Esophagus squamous epithelium (tissue), 5 donors: ENCODE measurements at regions not wholly inside any gene's neighbourhood (a gene's known extent, or its start where the extent isn't known, plus 50 kb on each side); places are given as distances from the start of the nearest gene placed in this dataset.
A peak's percentile ranks its signal among the peaks of the same experiment; 100 is the strongest.

Source experiments
- DNase-seq: peaks from one replicate; lab custom pipeline; 2025; lab: John Stamatoyannopoulos, UW
- H3K27ac ChIP-seq, 4 donors: fragments of 200-600 bp; sonication (generic); one replicate each; pipeline ENCODE4 v1.5.1; 2016 to 2019; ENCODE audit warnings: mild to moderate bottlenecking in 1 of 4
- H3K27me3 ChIP-seq, 4 donors: fragments of 200-600 bp; sonication (generic); 1 replicate in 3 of 4; 2 replicates in 1 of 4; pipeline versions ENCODE4 v1.5.1 to v1.6.0; 2017 to 2021; ENCODE audit warnings: antibody characterized with exemption in 1 of 4
- H3K36me3 ChIP-seq, 3 donors: fragments of 200-600 bp; sonication (generic); one replicate each; pipeline ENCODE4 v1.5.1; 2016 to 2019
- H3K4me1 ChIP-seq, 3 donors: fragments of 200-600 bp; sonication (generic); one replicate each; pipeline ENCODE4 v1.5.1; 2017 to 2019
- H3K4me3 ChIP-seq, 4 donors: fragments of 200-600 bp; sonication (generic); 1 replicate in 3 of 4; 2 replicates in 1 of 4; pipeline ENCODE4 v1.5.1; 2016 to 2019; ENCODE audit warnings: mild to moderate bottlenecking in 2 of 4, moderate library complexity in 1 of 4
- H3K9me3 ChIP-seq, 3 donors: fragments of 200-600 bp; sonication (generic); one replicate each; pipeline ENCODE4 v1.5.1; 2016 to 2019
- CTCF ChIP-seq, 6 experiments: fragments of 450-650 bp in 4 of 6; fragments of 200-600 bp in 2 of 6; sonication (generic) in 2 of 6; IDR thresholded peaks; one replicate each; pipeline ENCODE4 v1.5.1; 2016 to 2019; ENCODE audit warnings: antibody characterized with exemption in 6 of 6, mild to moderate bottlenecking in 4 of 6, moderate library complexity in 4 of 6
- POLR2A ChIP-seq, 4 donors: fragments of 450-650 bp; IDR thresholded peaks; one replicate each; pipeline ENCODE4 v1.6.1; 2017; ENCODE audit warnings: antibody characterized with exemption in 4 of 4, mild to moderate bottlenecking in 4 of 4, moderate library complexity in 3 of 4
- WGBS, 2 donors: methylation state at CpG; one replicate each; pipeline ENCODE4 v1.1.5; 2018; 5-methylcytosine and 5-hydroxymethylcytosine counted together
- intact Hi-C: fragments of 100-400 bp; cut with DNase I; formaldehyde crosslinking; loops from one replicate; pipeline ENCODE4 v1.15.0; 2022
- donor health status: DM: yes; HTN: yes; CAD: no.

DNA sequence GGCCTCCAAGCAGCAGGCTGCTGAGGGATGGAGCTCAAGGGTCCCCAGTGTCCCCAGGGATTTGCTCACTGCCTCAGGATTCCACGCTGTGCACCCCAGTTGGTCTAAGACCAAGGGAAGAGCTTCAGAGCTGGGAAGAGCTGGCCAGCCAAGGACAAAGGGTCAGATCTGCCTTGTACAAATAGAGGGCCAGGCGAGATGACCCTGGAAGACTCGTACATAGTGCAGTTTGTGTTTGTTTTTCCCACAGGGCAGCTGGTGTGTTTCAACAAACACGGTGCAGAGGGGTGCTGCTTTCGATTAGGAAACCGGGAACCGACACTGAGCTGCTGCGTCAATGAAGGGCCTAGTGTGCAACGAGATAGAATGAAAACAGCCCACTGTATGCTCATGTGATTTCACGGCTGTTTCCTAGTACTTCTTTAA lies 56.1 kb upstream of the TRPM1 start:
- WGBS, 2 donors: 72 to 79% methylated on average over 9 to 10 of the region's 10 CpGs
- no peak for DNase-seq
- Histone ChIP-seq H3K27ac (peak overlapping the region in 1 of 4 donors; percentile 39), H3K4me1 (peaks cover 0 to 15% (median under 1%) of the 10 kb centered on the region in 3 donors), H3K36me3 (no peaks in the 10 kb centered on the region), H3K9me3 (no peaks in the 10 kb centered on the region), H3K4me3 (no peak overlapping the region), H3K27me3 (peaks cover 0 to 9% (median 0%) of the 10 kb centered on the region in 4 donors)
- intact Hi-C loops: no loop called here
- TF ChIP-seq POLR2A (IDR thresholded peaks at IDR 0.05) (no peak), CTCF (IDR thresholded peaks at IDR 0.05) (no peak)

DNA sequence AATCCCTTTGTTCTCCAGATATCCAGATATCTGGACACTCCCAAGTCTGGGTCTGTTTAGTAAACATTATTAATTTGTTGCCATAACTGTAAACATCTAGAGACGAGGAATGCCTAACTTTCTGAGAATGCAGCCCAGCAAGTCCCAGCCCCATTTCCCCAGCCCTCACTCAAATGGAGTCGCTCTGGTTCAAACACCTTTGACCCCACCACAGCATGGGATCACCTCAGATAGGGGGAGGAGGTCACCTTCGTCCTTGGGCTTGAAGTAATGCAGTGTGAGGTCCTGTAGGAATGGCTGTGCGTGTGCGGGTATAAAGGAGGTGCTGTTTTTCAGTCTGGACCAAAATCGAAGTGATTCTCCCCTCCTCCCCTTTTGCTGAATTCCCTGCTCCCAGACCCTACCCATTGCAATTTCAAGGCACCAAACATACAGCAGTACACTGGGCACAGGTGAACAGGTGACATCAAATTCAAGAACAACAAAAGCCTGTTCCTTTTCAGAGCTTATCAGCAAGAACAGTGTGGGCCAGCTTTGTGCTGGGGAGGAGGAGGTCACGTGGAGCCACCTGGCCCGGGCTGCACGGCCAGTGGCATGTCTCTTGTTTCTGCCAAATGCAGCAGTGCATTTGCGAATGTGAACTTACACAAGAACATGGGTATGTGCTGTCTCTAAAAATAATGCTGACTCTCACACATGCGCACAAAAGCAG lies 57.5 kb upstream of the TRPM1 start:
- no peak for DNase-seq
- H3K4me1 ChIP-seq: peaks cover 0 to 16% (median 4%) of the 10 kb centered on the region in 3 donors
- intact Hi-C loops: no loop called here
- H3K4me3 ChIP-seq: no peak overlapping the region
- no peak overlapping the region for H3K27ac ChIP-seq
- WGBS, 2 donors: 67 to 69% methylated on average over 6 to 8 of the region's 11 CpGs
- TF ChIP-seq POLR2A (IDR thresholded peaks at IDR 0.05) (no peak), CTCF (IDR thresholded peaks at IDR 0.05) (no peak)
- H3K27me3 ChIP-seq: peaks cover 0 to 9% (median 0%) of the 10 kb centered on the region in 4 donors
- H3K9me3 ChIP-seq: no peaks in the 10 kb centered on the region
- H3K36me3 ChIP-seq: no peaks in the 10 kb centered on the region

DNA sequence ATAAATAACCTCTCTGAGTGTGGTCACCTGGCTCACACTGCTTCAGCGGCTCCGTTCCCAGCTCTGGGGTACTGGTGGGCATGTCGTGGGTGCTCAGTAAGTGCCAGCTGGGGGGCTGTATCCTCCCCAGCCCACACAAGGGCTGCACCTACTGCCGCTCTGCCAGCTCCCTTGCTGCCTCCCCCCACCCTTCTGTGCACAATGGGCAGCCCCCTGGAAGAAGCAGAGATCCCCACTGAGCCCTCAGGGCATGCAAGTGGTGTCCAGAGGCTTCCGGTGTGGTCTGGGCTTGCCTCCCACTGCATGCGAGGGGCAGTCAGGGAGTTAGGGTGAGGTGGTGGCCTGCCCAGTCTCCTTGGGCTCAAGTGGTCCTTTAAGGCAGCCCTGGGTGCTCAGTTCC lies 58.3 kb upstream of the TRPM1 start:
- no peak for TF ChIP-seq CTCF (IDR thresholded peaks at IDR 0.05)
- no peak for TF ChIP-seq POLR2A (IDR thresholded peaks at IDR 0.05)
- no peak overlapping the region for H3K27ac ChIP-seq

DNA sequence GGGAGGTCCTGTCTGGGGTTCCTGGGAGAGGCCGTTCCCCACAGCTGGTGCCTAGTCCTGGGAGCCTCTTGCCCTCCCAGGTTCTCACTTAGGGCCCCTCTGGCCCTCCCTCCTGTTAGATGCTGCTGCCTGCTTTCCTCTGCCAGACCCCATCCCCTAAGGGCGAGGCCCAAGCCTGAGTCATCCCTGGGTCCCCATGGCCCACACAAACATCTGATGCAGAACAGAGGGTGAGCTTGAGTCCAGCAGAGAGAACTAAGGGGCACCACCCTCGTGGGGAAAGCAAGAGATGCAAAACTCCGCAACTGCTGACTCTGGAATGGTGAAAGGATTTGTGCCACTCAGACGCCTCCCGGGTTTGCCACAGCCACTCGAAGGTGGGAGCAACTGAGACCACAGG lies 58.8 kb upstream of the TRPM1 start:
- intact Hi-C loops: no loop called here
- Histone ChIP-seq H3K36me3 (no peaks in the 10 kb centered on the region), H3K4me3 (no peak overlapping the region), H3K9me3 (no peaks in the 10 kb centered on the region), H3K27ac (no peak overlapping the region), H3K27me3 (peaks cover 0 to 9% (median 0%) of the 10 kb centered on the region in 4 donors), H3K4me1 (peaks cover 0 to 14% (median 4%) of the 10 kb centered on the region in 3 donors)
- no peak for DNase-seq
- TF ChIP-seq CTCF (IDR thresholded peaks at IDR 0.05) (no peak), POLR2A (IDR thresholded peaks at IDR 0.05) (no peak)
- 77 to 80% methylated on average over 1 to 5 of the region's 7 CpGs for WGBS, 2 donors

More for the DNA sequence above, 58.3 kb upstream of the TRPM1 start:
- H3K36me3 ChIP-seq: no peaks in the 10 kb centered on the region
- intact Hi-C loops: no loop called here
- no peak for DNase-seq
- H3K9me3 ChIP-seq: no peaks in the 10 kb centered on the region
- 70% methylated on average over 2 of the region's 6 CpGs; no CpG with 5 or more reads in 1 of the 2 donors for WGBS, 2 donors
- H3K4me1 ChIP-seq: peaks cover 0 to 14% (median 4%) of the 10 kb centered on the region in 3 donors
- peaks cover 0 to 9% (median 0%) of the 10 kb centered on the region in 4 donors for H3K27me3 ChIP-seq
- H3K4me3 ChIP-seq: no peak overlapping the region

DNA sequence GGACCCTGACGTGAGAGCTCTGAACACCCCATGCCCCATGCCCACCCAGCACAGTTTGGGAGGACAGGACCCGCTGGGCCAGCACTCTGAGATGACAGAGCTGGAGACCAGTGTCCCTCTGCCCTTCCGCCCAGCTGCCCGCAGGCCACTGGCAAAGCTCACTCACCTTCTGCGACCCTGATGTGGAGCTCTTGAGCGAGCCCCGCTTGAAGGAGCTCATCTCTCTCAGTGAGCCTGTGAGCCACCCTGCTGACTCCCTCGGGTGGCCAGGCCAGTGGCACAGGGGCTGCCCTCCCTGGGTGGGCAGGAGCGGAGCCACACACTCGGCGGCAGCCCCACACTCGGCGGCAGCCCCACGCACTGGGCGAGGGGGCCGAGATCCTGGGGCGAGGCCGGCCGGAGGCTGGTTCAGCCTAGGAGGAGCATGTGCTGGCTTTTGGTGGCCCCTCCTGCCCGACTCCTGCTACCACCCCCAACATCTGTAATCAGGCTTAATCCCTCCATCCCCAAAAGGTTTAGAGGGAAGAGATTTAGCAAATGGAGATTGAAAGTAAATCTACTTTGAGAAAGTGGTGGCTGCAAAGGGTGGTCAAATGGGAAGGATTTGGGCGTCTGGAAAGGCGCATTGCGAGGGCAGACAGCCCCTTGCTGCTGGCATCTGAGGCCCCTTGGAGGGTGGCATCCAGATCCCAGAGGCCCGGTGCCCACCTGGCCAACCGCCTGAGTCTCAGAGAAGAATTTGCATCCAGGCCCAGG lies 59.4 kb upstream of the TRPM1 start:
- no peak for DNase-seq
- intact Hi-C loops: no loop called here
- no peaks in the 10 kb centered on the region for H3K9me3 ChIP-seq

More for the DNA sequence above, 59.4 kb upstream of the TRPM1 start:
- peaks cover 0 to 14% (median 4%) of the 10 kb centered on the region in 3 donors for H3K4me1 ChIP-seq
- WGBS, 2 donors: 86 to 92% methylated on average over 4 to 6 of the region's 25 CpGs
- no peak overlapping the region for H3K4me3 ChIP-seq
- no peak for TF ChIP-seq POLR2A (IDR thresholded peaks at IDR 0.05)
- no peak for TF ChIP-seq CTCF (IDR thresholded peaks at IDR 0.05)
- peaks cover 0 to 9% (median 0%) of the 10 kb centered on the region in 4 donors for H3K27me3 ChIP-seq
- H3K27ac ChIP-seq: no peak overlapping the region
- H3K36me3 ChIP-seq: no peaks in the 10 kb centered on the region
